Stomach (tissue), 8 donors: ENCODE measurements at regions not wholly inside any gene's neighbourhood (a gene's known extent, or its start where the extent isn't known, plus 50 kb on each side); places are given as distances from the start of the nearest gene placed in this dataset.
"Not testable (repeated sequence)": the region's sequence is repeated elsewhere in the genome, so short reads cannot be mapped to it uniquely, and the experiment has no call there.

Source experiments
- DNase-seq, 2 donors: peaks; one replicate each; pipeline versions ENCODE4 v3.0.0 to v3.0.0-alpha.2; 2013 to 2019
- H3K27ac ChIP-seq, 5 donors: fragments of 200-600 bp in 4 of 5; sonication (generic) in 4 of 5; one replicate each; pipeline ENCODE4 v1.5.1; 2013 to 2019; ENCODE audit warnings: mild to moderate bottlenecking in 1 of 5, moderate library complexity in 1 of 5
- H3K27me3 ChIP-seq, 3 donors: fragments of 200-600 bp; sonication (generic); one replicate each; pipeline ENCODE4 v1.5.1; 2017 to 2019; ENCODE audit warnings: mixed run types in 1 of 3
- H3K36me3 ChIP-seq, 4 donors: fragments of 200-600 bp; sonication (generic); 1 replicate in 3 of 4; 2 replicates in 1 of 4; pipeline ENCODE4 v1.5.1; 2016 to 2019
- H3K4me1 ChIP-seq, 4 donors: fragments of 200-600 bp; sonication (generic); one replicate each; pipeline ENCODE4 v1.5.1; 2016 to 2019
- H3K4me3 ChIP-seq, 4 donors: fragments of 200-600 bp; sonication (generic) in 3 of 4; one replicate each; pipeline ENCODE4 v1.5.1; 2016 to 2019; ENCODE audit warnings: mild to moderate bottlenecking in 1 of 4
- H3K9me3 ChIP-seq, 4 donors: fragments of 200-600 bp; sonication (generic); one replicate each; pipeline ENCODE4 v1.5.1; 2016 to 2019
- CTCF ChIP-seq, 7 experiments: fragments of 450-650 bp in 4 of 7; fragments of 200-600 bp in 3 of 7; sonication (generic) in 3 of 7; IDR thresholded peaks; one replicate each; pipeline ENCODE4 v1.5.1; 2016 to 2019; ENCODE audit warnings: antibody characterized with exemption in 7 of 7, control low read depth in 2 of 7, mild to moderate bottlenecking in 1 of 7
- EP300 ChIP-seq: sonication (generic); formaldehyde crosslinking; IDR thresholded peaks from one replicate; pipeline ENCODE4 v1.6.1; 2017; ENCODE audit warnings: antibody characterized with exemption
- POLR2A ChIP-seq, 4 donors: fragments of 450-650 bp; IDR thresholded peaks; one replicate each; pipeline ENCODE4 v1.6.1; 2016; ENCODE audit warnings: antibody characterized with exemption in 4 of 4, control low read depth in 2 of 4, mild to moderate bottlenecking in 1 of 4, moderate library complexity in 1 of 4
- POLR2AphosphoS5 ChIP-seq, 3 donors: sonication (generic); formaldehyde crosslinking; IDR thresholded peaks; one replicate each; pipeline ENCODE4 v1.6.1; 2016; ENCODE audit warnings: antibody characterized with exemption in 3 of 3
- WGBS, 5 donors: extraction: QIAGEN DNeasy Blood & Tissue Kit in 3 of 5; methylation state at CpG; one replicate each; pipeline versions ENCODE4 v1.1.5 to v1.1.7; 2013 to 2018; 5-methylcytosine and 5-hydroxymethylcytosine counted together
- intact Hi-C: fragments of 100-400 bp; cut with DNase I; formaldehyde crosslinking; loops from one replicate; pipeline ENCODE4 v1.15.1; 2023; ENCODE audit warnings: low total_unique reads
- donor health status: healthy with polysubstance abuse.
- donor health status: Bipolar disorder and iron deficiency.
- donor health status: healthy.

DNA sequence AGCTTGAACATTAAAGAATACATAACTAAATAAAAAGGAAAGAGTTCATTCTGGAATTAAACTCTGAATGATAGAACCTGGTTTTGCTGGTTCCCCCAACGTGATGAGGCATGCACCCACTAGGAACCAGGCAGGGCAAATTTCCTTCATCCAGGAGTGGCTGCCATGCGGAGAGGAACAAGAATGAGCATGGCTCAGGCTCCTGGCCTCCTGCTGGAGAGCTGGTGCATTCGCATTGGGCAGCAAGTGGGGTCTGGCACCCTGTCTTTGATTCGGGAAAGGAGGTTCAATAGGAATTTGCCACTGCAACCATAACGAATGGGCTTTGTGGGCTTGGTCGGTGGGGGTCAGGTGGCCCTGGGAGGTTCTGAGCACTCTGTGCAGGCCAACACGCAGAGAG, 169.8 kb upstream of the TENM4 start:
- 77 to 87% (median 83%) methylated on average over 7 of the region's 7 CpGs for whole genome bisulfite sequencing, 5 donors

GRCh38 chr11:79610139-79610538, 169.3 kb upstream of the TENM4 start:
- TF ChIP-seq POLR2AphosphoS5 (IDR thresholded peaks at IDR 0.05) (no peak), EP300 (no peak), POLR2A (IDR thresholded peaks at IDR 0.05) (no peak), CTCF (IDR thresholded peaks at IDR 0.05) (no peak)
- intact Hi-C loops = no loop called here
- Histone ChIP-seq H3K36me3 (no peaks in the 10 kb centered on the region), H3K9me3 (peaks cover 0 to 6% (median 2%) of the 10 kb centered on the region in 4 donors), H3K4me1 (no peaks in the 10 kb centered on the region), H3K4me3 (no peak overlapping the region), H3K27me3 (peaks cover 0 to 3% (median 0%) of the 10 kb centered on the region in 3 donors), H3K27ac (no peak overlapping the region)
- DNase-seq = no peak
- 52 to 68% (median 63%) methylated on average over 1 of the region's 1 CpG for WGBS, 5 donors

More for the DNA sequence above, 169.8 kb upstream of the TENM4 start:
- no peaks in the 10 kb centered on the region for H3K36me3 ChIP-seq
- DNase-seq = no peak
- no peak for TF ChIP-seq POLR2A (IDR thresholded peaks at IDR 0.05)
- no peak for TF ChIP-seq CTCF (IDR thresholded peaks at IDR 0.05)
- no peak for TF ChIP-seq POLR2AphosphoS5 (IDR thresholded peaks at IDR 0.05)
- TF ChIP-seq EP300 = no peak
- peaks cover 0 to 3% (median 0%) of the 10 kb centered on the region in 3 donors for H3K27me3 ChIP-seq
- peaks cover 0 to 6% (median 2%) of the 10 kb centered on the region in 4 donors for H3K9me3 ChIP-seq
- no peak overlapping the region for H3K4me3 ChIP-seq
- intact Hi-C loops = no loop called here
- H3K27ac ChIP-seq = no peak overlapping the region
- H3K4me1 ChIP-seq = no peaks in the 10 kb centered on the region

- intact Hi-C loops = no loop called here
Observed at GRCh38 chr11:79609511-79609910, 168.7 kb upstream of the TENM4 start.

GRCh38 chr11:79606461-79606860, 165.6 kb upstream of the TENM4 start:
- H3K27me3 ChIP-seq, H3K4me1 ChIP-seq, H3K4me3 ChIP-seq, H3K27ac ChIP-seq, intact Hi-C loops, DNase-seq, H3K36me3 ChIP-seq, H3K9me3 ChIP-seq: not testable (repeated sequence)
- 69 to 84% (median 74%) methylated on average over 3 of the region's 3 CpGs for WGBS, 5 donors

More at GRCh38 chr11:79609511-79609910, 168.7 kb upstream of the TENM4 start:
- 65 to 79% (median 73%) methylated on average over 2 of the region's 2 CpGs for WGBS, 5 donors
- H3K9me3 ChIP-seq = peaks cover 0 to 6% (median 2%) of the 10 kb centered on the region in 4 donors
- DNase-seq = no peak
- H3K27me3 ChIP-seq = peaks cover 0 to 3% (median 0%) of the 10 kb centered on the region in 3 donors
- H3K4me1 ChIP-seq = no peaks in the 10 kb centered on the region
- no peaks in the 10 kb centered on the region for H3K36me3 ChIP-seq
- H3K4me3 ChIP-seq = no peak overlapping the region
- H3K27ac ChIP-seq = no peak overlapping the region
- TF ChIP-seq CTCF (IDR thresholded peaks at IDR 0.05) = no peak
- TF ChIP-seq POLR2AphosphoS5 (IDR thresholded peaks at IDR 0.05) = no peak
- no peak for TF ChIP-seq EP300
- no peak for TF ChIP-seq POLR2A (IDR thresholded peaks at IDR 0.05)

GRCh38 chr11:79600711-79601110, 159.9 kb upstream of the TENM4 start:
- H3K36me3 ChIP-seq = no peaks in the 10 kb centered on the region
- TF ChIP-seq POLR2AphosphoS5 (IDR thresholded peaks at IDR 0.05) (no peak), CTCF (IDR thresholded peaks at IDR 0.05) (no peak), POLR2A (IDR thresholded peaks at IDR 0.05) (no peak), EP300 (no peak)
- no peaks in the 10 kb centered on the region for H3K4me1 ChIP-seq
- H3K4me3 ChIP-seq = no peak overlapping the region
- DNase-seq = no peak
- intact Hi-C loops = no loop called here
- peaks cover 0 to 9% (median 3%) of the 10 kb centered on the region in 4 donors for H3K9me3 ChIP-seq
- no peak overlapping the region for H3K27ac ChIP-seq
- WGBS, 5 donors = 68 to 78% (median 74%) methylated on average over 12 of the region's 12 CpGs
- H3K27me3 ChIP-seq = no peaks in the 10 kb centered on the region
